HEK293 (cell line): ENCODE measurements at regions not wholly inside any gene's neighbourhood (a gene's known extent, or its start where the extent isn't known, plus 50 kb on each side); places are given as distances from the start of the nearest gene placed in this dataset.

Experiments used
- ZNF274 ChIP-seq, 2 experiments: fragments of 200-500 bp in 1 of 2; fragments of 450-650 bp in 1 of 2; sonication (Bioruptor generic) in 1 of 2; formaldehyde crosslinking in 1 of 2; IDR thresholded peaks; 2 replicates each; pipeline versions ENCODE4 v1.5.1 to v1.6.1; 2014 to 2016; ENCODE audit warnings: borderline replicate concordance in 1 of 2, inconsistent platforms in 1 of 2, low read length in 1 of 2, missing biosample characterization in 1 of 2, missing genetic modification characterization in 1 of 2
- TF ChIP-seq, protein P1 (sequence below): fragments of 450-650 bp; formaldehyde crosslinking; IDR thresholded peaks from 2 replicates; pipeline ENCODE4 v1.5.1; 2016; ENCODE audit warnings: missing biosample characterization, missing genetic modification characterization

DNA sequence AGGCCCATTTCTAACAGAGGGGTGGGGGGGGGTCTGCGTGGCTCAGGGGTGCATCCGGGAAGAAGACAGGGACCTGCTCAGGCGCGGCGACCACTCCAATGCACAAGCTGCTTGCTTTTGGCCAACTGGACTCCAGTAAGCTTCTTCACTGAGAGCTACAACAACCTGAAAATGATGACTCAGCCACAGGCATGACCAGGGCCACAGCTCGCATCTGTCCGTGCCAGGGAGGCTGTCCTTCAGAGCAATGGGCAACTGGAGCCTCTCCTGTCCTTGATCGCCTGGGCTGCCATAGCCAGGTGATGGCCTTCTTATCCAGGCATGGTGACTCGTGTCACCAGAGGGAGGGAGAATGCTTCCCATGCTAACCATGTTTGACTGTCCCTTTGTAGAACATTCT is 81.6 kb upstream of the RNF32 start:
- TF ChIP-seq, protein P1, sequence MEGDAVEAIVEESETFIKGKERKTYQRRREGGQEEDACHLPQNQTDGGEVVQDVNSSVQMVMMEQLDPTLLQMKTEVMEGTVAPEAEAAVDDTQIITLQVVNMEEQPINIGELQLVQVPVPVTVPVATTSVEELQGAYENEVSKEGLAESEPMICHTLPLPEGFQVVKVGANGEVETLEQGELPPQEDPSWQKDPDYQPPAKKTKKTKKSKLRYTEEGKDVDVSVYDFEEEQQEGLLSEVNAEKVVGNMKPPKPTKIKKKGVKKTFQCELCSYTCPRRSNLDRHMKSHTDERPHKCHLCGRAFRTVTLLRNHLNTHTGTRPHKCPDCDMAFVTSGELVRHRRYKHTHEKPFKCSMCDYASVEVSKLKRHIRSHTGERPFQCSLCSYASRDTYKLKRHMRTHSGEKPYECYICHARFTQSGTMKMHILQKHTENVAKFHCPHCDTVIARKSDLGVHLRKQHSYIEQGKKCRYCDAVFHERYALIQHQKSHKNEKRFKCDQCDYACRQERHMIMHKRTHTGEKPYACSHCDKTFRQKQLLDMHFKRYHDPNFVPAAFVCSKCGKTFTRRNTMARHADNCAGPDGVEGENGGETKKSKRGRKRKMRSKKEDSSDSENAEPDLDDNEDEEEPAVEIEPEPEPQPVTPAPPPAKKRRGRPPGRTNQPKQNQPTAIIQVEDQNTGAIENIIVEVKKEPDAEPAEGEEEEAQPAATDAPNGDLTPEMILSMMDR (tag by site-specific recombination), result no peak
- TF ChIP-seq ZNF274 (IDR thresholded peaks at IDR 0.05; ENCODE audit: low read length), result no peak
- no peak for TF ChIP-seq ZNF274 (tag by site-specific recombination; IDR thresholded peaks at IDR 0.05; ENCODE audit: borderline replicate concordance)
